DMS153 (cell line): ENCODE measurements at regions not wholly inside any gene's neighbourhood (a gene's known extent, or its start where the extent isn't known, plus 50 kb on each side); places are given as distances from the start of the nearest gene placed in this dataset.

ENCODE experiments used
- DNase-seq: peaks from one replicate; lab custom pipeline; 2025; lab: John Stamatoyannopoulos, UW

DNA sequence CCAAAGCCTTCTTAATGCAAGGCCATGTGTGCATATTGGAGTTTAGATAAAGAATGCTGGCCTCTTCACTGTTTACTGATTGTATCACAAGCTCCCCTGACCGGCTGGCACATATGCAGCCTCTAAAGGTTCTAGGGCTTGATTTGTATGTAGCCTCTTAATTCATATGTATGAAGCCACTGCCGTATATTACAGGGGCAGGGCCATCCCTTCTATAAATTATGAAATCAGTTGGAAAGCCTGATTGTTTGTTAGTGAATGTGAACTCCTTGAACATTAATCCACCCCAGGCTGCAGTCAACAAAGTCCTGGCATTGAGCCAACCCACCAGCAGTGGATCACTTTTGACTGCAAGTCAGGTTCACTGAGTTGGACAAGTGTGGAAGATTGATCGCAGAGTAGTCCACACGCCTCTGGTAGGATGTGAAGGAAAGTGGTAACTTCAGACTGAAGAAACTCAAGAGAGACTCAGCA is 61.6 kb upstream of the PARD3B start:
- DNase-seq: peak; percentile 41

DNA sequence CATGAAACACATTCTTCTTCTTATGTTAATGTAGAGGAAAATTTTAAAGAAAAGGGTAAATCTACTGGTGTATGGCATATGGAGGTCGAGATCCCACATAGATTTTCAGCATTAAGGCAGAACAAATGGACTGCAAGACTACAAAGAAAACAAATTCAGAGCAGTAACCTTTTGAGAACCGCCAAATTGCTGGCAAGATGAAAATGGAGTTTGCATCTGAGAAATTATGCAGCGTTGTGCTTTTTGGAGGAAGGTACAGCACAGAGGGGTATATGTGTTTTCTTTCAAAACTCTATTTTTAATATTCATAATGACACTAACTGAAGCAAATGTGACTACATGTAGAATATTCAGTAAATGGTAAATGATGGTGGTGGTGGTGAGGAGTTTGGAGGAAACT is 59.0 kb upstream of the PARD3B start:
- DNase-seq: no peak

DNA sequence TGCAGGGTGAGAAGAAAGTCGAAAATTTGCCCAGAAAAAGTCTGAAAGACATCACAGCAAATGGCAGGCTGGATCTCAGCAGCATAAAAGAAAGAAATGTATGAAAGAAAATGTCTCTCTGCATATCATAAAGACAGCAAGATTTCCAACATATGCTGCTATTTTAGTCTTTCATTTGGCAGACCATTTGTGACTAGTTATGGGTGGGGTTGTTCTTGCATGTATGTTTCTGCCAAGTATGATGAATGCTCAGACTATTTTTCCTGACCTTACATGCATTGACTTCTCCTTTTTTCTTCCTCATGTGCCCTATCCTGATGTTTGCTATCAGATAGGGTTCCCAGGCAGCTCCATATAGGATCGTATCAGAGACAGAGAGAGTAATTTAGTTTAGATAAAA is 58.5 kb upstream of the PARD3B start:
- no peak for DNase-seq

DNA sequence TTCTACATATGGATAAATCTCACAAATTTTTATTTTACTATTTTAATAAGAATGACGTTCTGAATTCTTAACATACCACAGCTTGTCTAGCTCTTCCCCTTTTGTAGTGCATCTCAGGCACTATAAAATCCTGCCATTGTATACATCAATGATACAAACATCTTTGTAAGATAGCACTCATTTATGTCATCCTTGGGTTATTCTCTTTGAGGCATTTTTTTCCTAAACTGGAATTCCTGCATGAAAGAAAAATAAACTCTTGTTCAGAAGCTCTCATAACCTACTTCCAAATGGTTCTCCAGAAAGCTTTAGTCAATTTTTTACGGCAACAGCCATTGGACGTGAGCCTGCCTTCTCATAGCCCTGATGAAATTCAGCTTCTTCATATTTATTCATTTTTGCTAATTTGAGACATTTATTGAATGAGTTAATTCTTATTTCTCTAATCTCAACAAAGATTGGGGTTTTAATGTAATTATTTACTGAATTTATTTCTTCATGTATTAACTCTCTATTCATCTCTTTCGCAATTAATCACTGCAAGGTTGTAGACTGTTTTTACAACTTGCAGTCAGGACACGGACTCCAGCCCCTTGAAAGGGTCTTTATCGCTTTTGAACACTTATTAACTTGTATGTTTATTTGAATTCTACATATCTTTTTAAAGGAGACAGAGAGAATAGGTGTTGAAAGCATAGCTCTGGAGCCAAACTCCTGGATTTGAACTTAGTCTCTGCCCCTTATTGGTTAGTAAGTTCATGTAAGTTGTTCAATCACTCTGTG is 57.6 kb upstream of the PARD3B start:
- no peak for DNase-seq

DNA sequence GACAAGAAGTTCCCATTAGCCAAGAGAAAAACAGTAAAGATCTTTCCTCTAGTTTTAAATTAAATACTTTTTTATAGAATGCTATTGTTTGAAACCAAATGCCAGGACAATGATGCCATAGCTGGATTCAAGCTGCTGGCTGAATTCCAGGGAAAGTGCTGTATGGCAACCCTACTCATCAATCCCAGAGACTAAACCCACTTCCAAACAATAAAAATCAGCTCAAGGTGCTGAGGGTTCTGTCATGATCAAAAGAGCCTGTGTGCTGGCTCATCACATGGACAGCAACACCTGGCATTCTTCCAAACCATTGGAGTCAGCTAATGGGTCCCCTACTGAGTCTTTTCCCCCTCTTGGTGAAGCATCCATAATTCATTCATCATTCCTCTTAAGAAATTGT is 53.7 kb upstream of the PARD3B start:
- peak; percentile 5 for DNase-seq

- DNase-seq: no peak
Measured at GRCh38 chr2:204492417-204492816, 52.9 kb upstream of the PARD3B start.

DNA sequence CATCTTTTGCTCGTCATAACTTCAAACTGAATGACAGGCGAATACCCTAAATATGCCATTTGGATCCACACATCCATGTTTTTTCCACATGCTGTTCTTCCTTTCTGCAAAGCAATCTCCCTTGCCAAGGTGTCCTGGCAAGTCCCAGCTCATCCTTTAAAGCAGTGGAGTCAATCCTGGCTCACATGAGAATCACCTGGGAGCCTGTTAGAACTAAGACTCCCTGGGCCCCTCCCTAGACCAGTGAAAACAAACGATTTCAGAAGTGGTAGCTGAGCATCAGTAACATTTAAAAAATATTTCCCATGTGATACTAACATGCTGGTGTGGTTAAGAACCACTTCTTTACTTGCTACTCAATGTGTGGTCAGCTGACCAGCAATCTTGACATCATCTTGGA is 50.6 kb upstream of the PARD3B start:
- no peak for DNase-seq

DNA sequence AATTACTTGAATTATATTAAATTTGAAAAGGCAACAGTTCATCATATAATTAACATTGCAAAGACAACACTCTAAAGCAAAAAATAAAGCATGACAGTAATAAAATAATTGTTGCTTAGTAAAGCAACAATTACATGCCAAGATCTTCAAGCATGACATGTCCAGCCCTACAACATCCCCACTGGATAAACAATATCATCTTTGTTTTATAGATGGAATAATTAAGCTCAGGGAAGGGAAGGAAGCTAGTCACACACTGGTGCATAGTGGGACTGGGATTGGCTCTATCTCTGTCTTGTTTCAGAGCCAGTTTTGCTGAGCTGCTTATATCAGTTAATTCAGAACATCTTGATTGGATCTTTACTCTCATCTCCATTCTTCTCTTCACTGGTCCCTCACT is 49.9 kb upstream of the PARD3B start:
- no peak for DNase-seq
